NCI-H2196 treated with DMSO at 0.1 percent for 48 hours (cell line): ENCODE measurements at regions not wholly inside any gene's neighbourhood (a gene's known extent, or its start where the extent isn't known, plus 50 kb on each side); places are given as distances from the start of the nearest gene placed in this dataset.
"Not testable (repeated sequence)": the region's sequence is repeated elsewhere in the genome, so short reads cannot be mapped to it uniquely, and the experiment has no call there.

ENCODE experiments used
- DNase-seq: peaks from one replicate; lab custom pipeline; 2025; ENCODE audit not compliant: unreplicated experiment; lab: John Stamatoyannopoulos, UW

GRCh38 chr5:89315286-89316100 is 432.5 kb upstream of the MEF2C start:
- no peak for DNase-seq

- no peak for DNase-seq
Observed at GRCh38 chr5:89313804-89314588, 431.0 kb upstream of the MEF2C start.

GRCh38 chr5:89313044-89313443 is 430.1 kb upstream of the MEF2C start:
- DNase-seq = no peak

GRCh38 chr5:89309268-89309667 is 426.3 kb upstream of the MEF2C start:
- no peak for DNase-seq

- DNase-seq = no peak
Observed at GRCh38 chr5:89308606-89309040, 425.6 kb upstream of the MEF2C start.

GRCh38 chr5:89307972-89308371 is 425.0 kb upstream of the MEF2C start:
- DNase-seq = no peak

GRCh38 chr5:89307141-89307540 is 424.2 kb upstream of the MEF2C start:
- DNase-seq = not testable (repeated sequence)

- no peak for DNase-seq
Observed at GRCh38 chr5:89303033-89303480, 420.1 kb upstream of the MEF2C start.

- DNase-seq = no peak
Observed at GRCh38 chr5:89302102-89302891, 419.3 kb upstream of the MEF2C start.

- DNase-seq = no peak
Observed at GRCh38 chr5:89301321-89302025, 418.5 kb upstream of the MEF2C start.

GRCh38 chr5:89300426-89300970 is 417.5 kb upstream of the MEF2C start:
- no peak for DNase-seq

- DNase-seq = no peak
Observed at GRCh38 chr5:89299998-89300397, 417.0 kb upstream of the MEF2C start.

- no peak for DNase-seq
Observed at GRCh38 chr5:89297066-89297465, 414.1 kb upstream of the MEF2C start.

- DNase-seq = no peak
Observed at GRCh38 chr5:89293810-89294209, 410.8 kb upstream of the MEF2C start.

- DNase-seq = no peak
Observed at GRCh38 chr5:89292487-89292886, 409.5 kb upstream of the MEF2C start.

GRCh38 chr5:89289604-89290003 is 406.6 kb upstream of the MEF2C start:
- DNase-seq = no peak

- no peak for DNase-seq
Observed at GRCh38 chr5:89287964-89288363, 405.0 kb upstream of the MEF2C start.

- DNase-seq = no peak
Observed at GRCh38 chr5:89286320-89286719, 403.3 kb upstream of the MEF2C start.

- no peak for DNase-seq
Observed at GRCh38 chr5:89283728-89284493, 400.9 kb upstream of the MEF2C start.
